Neural cell (in vitro differentiated cells): ENCODE measurements at regions not wholly inside any gene's neighbourhood (a gene's known extent, or its start where the extent isn't known, plus 50 kb on each side); places are given as distances from the start of the nearest gene placed in this dataset.

Experiments used
- CTCF ChIP-seq: fragments of 450-650 bp; IDR thresholded peaks from 2 replicates; pipeline ENCODE4 v1.5.1; 2014; ENCODE audit warnings: antibody characterized with exemption, mild to moderate bottlenecking, moderate library complexity; ENCODE audit not compliant: poor library complexity, severe bottlenecking
- POLR2AphosphoS5 ChIP-seq: IDR thresholded peaks from 2 replicates; pipeline ENCODE4 v1.6.1; 2012
- RAD21 ChIP-seq: fragments of 450-650 bp; conservative IDR thresholded peaks from 2 replicates; pipeline ENCODE4 v1.6.1; 2014; ENCODE audit warnings: antibody characterized with exemption, mild to moderate bottlenecking, moderate library complexity

DNA sequence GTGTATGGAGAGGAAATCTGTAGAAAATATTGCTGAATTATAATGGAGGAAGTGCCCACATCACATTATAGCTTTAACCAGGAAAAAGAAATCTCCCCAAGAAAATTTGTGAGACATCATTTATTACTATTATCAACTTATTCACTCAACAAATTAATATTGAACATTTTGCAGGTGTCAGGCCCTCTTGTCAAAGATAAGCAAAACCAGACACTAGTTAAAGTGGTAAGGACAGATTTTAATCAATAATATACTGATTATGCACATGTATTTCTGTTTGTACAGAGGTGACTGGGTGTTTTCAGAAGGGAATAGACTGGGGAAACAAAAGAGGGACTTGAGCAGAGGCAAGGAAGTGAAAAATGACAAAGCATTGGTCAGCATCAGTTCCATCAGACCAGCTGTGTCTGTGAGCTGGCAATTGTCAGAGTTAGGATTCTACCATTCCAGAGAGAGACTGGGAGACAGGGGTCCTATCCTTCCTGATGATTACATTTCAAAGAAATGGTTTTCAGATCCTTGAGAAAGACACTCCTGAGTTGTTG is 519.2 kb downstream of the UTRN start:
- TF ChIP-seq CTCF = no peak
- no peak for TF ChIP-seq RAD21
- no peak for TF ChIP-seq POLR2AphosphoS5
